Gastroesophageal sphincter (tissue), 3 donors: ENCODE measurements at regions not wholly inside any gene's neighbourhood (a gene's known extent, or its start where the extent isn't known, plus 50 kb on each side); places are given as distances from the start of the nearest gene placed in this dataset.

Experiments used
- EP300 ChIP-seq: sonication (generic); formaldehyde crosslinking; IDR thresholded peaks from one replicate; pipeline ENCODE4 v1.6.1; 2017; ENCODE audit warnings: antibody characterized with exemption, mild to moderate bottlenecking
- POLR2A ChIP-seq, 2 donors: fragments of 450-650 bp; IDR thresholded peaks; one replicate each; pipeline ENCODE4 v1.6.1; 2017; ENCODE audit warnings: antibody characterized with exemption in 2 of 2, mild to moderate bottlenecking in 2 of 2, moderate library complexity in 1 of 2
- TF ChIP-seq, protein P1 (sequence below), 4 experiments: fragments of 200-600 bp in 2 of 4; fragments of 450-650 bp in 2 of 4; sonication (generic) in 1 of 4; IDR thresholded peaks; one replicate each; pipeline ENCODE4 v1.5.1; 2017 to 2019; ENCODE audit warnings: antibody characterized with exemption in 4 of 4, mild to moderate bottlenecking in 2 of 4, moderate library complexity in 2 of 4

DNA sequence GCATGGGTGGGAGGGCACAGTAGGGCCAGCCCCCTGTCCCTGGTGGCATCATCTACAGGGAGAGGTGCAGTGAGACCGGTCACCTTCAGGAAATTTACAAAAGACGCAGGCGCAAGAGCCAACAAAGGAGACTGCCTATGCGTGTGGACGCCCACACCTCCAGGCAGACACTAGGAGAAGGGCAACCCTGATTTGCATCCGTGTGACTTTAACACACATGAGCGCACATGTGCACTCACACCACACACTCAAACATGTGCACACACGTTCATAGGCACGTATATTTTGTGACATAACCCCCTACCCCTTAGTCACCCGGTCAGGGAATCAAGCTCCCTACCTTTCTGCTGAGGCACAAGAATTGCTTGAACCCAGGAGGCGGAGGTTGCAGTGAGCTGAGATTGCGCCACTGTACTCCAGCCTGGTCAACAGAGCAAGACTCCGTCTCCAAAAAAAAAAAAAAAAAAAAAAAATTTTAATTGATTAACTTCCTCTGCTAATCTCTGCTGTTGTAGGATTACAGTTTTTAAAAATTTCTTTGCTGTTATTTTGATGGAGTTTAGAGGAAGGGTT, 84.7 kb upstream of the SLC25A33 start:
- TF ChIP-seq EP300 (no peak), POLR2A (IDR thresholded peaks at IDR 0.05) (no peak)
- TF ChIP-seq, protein P1, sequence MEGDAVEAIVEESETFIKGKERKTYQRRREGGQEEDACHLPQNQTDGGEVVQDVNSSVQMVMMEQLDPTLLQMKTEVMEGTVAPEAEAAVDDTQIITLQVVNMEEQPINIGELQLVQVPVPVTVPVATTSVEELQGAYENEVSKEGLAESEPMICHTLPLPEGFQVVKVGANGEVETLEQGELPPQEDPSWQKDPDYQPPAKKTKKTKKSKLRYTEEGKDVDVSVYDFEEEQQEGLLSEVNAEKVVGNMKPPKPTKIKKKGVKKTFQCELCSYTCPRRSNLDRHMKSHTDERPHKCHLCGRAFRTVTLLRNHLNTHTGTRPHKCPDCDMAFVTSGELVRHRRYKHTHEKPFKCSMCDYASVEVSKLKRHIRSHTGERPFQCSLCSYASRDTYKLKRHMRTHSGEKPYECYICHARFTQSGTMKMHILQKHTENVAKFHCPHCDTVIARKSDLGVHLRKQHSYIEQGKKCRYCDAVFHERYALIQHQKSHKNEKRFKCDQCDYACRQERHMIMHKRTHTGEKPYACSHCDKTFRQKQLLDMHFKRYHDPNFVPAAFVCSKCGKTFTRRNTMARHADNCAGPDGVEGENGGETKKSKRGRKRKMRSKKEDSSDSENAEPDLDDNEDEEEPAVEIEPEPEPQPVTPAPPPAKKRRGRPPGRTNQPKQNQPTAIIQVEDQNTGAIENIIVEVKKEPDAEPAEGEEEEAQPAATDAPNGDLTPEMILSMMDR (IDR thresholded peaks at IDR 0.05) = no peak
